ENCODE measurements at regions not wholly inside any gene's neighbourhood (a gene's known extent, or its start where the extent isn't known, plus 50 kb on each side); places are given as distances from the start of the nearest gene placed in this dataset.
"Not testable (repeated sequence)": the region's sequence is repeated elsewhere in the genome, so short reads cannot be mapped to it uniquely, and the experiment has no call there.

DNA sequence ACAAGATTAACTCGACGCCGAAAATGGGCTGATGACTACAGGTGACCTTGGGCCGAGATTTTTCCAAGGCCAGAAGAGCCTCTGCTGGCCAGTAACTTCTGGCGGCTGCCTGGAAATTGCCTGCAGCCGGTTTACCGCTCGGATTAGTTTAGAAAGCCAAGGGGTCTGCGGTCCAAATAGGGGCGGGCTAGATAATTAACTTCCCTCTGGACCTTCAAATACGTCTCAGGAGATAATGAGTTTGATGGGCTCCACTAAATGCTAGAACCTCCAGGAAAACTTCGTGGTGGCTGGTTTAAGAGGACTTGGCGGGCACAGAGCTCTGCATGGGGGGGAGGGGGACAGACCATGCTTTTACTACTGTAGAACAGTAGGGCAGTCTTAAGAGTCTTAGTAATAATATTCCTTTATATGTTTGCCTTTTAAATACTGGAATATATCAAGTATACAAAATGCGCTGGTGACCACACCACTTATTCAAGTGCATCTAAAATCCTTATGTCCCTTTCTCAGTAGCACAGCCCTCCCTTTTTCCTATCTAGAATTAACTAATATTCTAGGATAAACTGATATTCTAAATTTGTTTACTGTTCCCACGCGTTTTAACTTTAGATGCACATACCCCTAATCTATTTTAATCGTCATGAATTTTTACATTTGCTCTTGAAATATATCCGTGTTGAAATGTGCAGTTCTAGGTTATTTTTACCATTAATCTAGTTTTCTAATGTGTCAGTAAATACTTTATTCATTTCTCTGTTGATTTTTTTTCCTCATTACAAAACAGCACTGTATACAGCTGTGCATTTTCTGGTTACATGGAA lies 107.5 kb upstream of the PRSS16 start:
- peak overlapping the region; percentile 62 for H3K4me2 ChIP-seq (ENCODE audit: low read length)
- no peaks in the 10 kb centered on the region for H3K9me3 ChIP-seq (ENCODE audit: low read length)
- H3K9ac ChIP-seq (ENCODE audit: low read length) = peak overlapping the region; percentile 94
- peak overlapping the region; percentile 76 for H3K4me3 ChIP-seq (ENCODE audit: low read depth, low read length, poor library complexity, severe bottlenecking)
- no peaks in the 10 kb centered on the region for H3K27me3 ChIP-seq (ENCODE audit: insufficient read depth, low read length)
- peak overlapping the region; percentile 99 for H3K27ac ChIP-seq (ENCODE audit: low read depth, low read length, poor library complexity, severe bottlenecking)
- no peak overlapping the region for H2AFZ ChIP-seq (ENCODE audit: low read length)
- H3K9me2 ChIP-seq (ENCODE audit: low read depth, low read length) = no peaks in the 10 kb centered on the region
- H3K79me2 ChIP-seq (ENCODE audit: insufficient read depth, low read length) = no peaks in the 10 kb centered on the region
- peaks cover 15% of the 10 kb centered on the region for H3F3A ChIP-seq (ENCODE audit: insufficient read depth, low read length)
- no peak for TF ChIP-seq EZH2 (IDR thresholded peaks at IDR 0.05; ENCODE audit: borderline replicate concordance, low read length)
- TF ChIP-seq, protein P1, sequence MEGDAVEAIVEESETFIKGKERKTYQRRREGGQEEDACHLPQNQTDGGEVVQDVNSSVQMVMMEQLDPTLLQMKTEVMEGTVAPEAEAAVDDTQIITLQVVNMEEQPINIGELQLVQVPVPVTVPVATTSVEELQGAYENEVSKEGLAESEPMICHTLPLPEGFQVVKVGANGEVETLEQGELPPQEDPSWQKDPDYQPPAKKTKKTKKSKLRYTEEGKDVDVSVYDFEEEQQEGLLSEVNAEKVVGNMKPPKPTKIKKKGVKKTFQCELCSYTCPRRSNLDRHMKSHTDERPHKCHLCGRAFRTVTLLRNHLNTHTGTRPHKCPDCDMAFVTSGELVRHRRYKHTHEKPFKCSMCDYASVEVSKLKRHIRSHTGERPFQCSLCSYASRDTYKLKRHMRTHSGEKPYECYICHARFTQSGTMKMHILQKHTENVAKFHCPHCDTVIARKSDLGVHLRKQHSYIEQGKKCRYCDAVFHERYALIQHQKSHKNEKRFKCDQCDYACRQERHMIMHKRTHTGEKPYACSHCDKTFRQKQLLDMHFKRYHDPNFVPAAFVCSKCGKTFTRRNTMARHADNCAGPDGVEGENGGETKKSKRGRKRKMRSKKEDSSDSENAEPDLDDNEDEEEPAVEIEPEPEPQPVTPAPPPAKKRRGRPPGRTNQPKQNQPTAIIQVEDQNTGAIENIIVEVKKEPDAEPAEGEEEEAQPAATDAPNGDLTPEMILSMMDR (IDR thresholded peaks at IDR 0.05; ENCODE audit: low read length) = no peak
- H3K4me1 ChIP-seq (ENCODE audit: insufficient read depth, low read length, severe bottlenecking) = peaks cover 64% of the 10 kb centered on the region
- peaks cover 4% of the 10 kb centered on the region for H3K36me3 ChIP-seq (ENCODE audit: insufficient read depth, low read length)
- no peaks in the 10 kb centered on the region for H4K20me1 ChIP-seq (ENCODE audit: insufficient read depth, low read length)

DNA sequence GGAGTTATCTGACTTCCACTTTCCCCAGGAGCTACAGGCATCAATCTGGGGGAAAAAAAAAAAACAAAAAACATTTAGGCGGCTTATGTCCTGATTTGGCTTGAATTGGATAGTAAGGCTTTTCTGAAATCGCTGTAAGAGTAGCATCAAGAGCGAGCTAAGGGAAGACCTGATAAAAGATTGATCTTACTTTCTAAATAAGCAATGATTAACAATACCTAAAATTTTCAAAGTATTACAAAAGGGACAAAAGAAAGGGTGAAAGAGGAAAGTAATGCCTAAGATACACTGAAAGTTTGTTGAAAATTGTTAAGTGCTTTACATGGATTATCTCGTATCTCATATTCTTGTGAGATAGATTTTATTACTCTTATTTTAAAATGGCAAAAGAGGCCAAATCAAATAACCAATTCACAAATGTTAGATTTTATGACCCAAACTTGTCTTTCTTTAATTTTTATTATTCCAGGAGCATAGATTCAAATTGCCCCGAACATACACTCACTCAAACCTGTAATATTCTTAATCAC lies 106.4 kb upstream of the PRSS16 start:
- H3K9me2 ChIP-seq (ENCODE audit: low read depth, low read length) = no peaks in the 10 kb centered on the region
- H3K9ac ChIP-seq (ENCODE audit: low read length) = peak overlapping the region; percentile 55
- no peaks in the 10 kb centered on the region for H3K27me3 ChIP-seq (ENCODE audit: insufficient read depth, low read length)
- H3F3A ChIP-seq (ENCODE audit: insufficient read depth, low read length) = peaks cover 23% of the 10 kb centered on the region
- H3K4me2 ChIP-seq (ENCODE audit: low read length) = peak overlapping the region; percentile 62
- peaks cover 4% of the 10 kb centered on the region for H3K36me3 ChIP-seq (ENCODE audit: insufficient read depth, low read length)
- no peaks in the 10 kb centered on the region for H3K9me3 ChIP-seq (ENCODE audit: low read length)
- no peaks in the 10 kb centered on the region for H3K79me2 ChIP-seq (ENCODE audit: insufficient read depth, low read length)
- TF ChIP-seq, protein P1 (IDR thresholded peaks at IDR 0.05; ENCODE audit: low read length) = no peak
- no peak for TF ChIP-seq EZH2 (IDR thresholded peaks at IDR 0.05; ENCODE audit: borderline replicate concordance, low read length)
- no peak overlapping the region for H2AFZ ChIP-seq (ENCODE audit: low read length)
- peaks cover 73% of the 10 kb centered on the region for H3K4me1 ChIP-seq (ENCODE audit: insufficient read depth, low read length, severe bottlenecking)
- peak overlapping the region; percentile 99 for H3K27ac ChIP-seq (ENCODE audit: low read depth, low read length, poor library complexity, severe bottlenecking)
- peak overlapping the region; percentile 76 for H3K4me3 ChIP-seq (ENCODE audit: low read depth, low read length, poor library complexity, severe bottlenecking)
- no peaks in the 10 kb centered on the region for H4K20me1 ChIP-seq (ENCODE audit: insufficient read depth, low read length)

DNA sequence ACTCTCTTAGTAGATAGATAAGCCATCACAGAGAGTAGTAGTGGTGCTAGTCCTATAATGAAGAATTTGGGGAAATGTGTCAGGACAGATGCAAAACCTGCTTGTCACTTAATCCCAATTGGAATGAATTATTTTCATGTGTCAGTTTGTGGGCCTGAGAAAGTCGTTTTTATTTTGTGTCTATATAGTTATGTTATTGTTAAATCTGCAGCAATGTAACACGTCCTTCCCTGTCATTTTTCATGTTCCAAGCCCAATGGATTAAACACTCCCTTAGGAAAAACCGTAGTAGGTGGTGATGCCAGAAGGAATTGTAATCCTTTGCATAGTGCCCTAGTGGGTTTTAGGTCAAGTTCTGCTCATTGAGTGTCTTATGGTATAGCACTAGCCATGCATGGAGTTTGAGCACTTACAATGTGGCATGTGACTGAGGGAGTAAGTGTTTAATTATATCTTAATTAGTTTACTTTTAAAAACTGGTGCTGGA lies 105.9 kb upstream of the PRSS16 start:
- Histone ChIP-seq H2AFZ (ENCODE audit: low read length) (no peak overlapping the region), H3F3A (ENCODE audit: insufficient read depth, low read length) (peaks cover 23% of the 10 kb centered on the region), H3K9me2 (ENCODE audit: low read depth, low read length) (no peaks in the 10 kb centered on the region), H3K9ac (ENCODE audit: low read length) (peak overlapping the region; percentile 55), H3K79me2 (ENCODE audit: insufficient read depth, low read length) (no peaks in the 10 kb centered on the region), H3K4me2 (ENCODE audit: low read length) (peak overlapping the region; percentile 62), H3K4me3 (ENCODE audit: low read depth, low read length, poor library complexity, severe bottlenecking) (peak overlapping the region; percentile 76), H3K27me3 (ENCODE audit: insufficient read depth, low read length) (no peaks in the 10 kb centered on the region), H3K27ac (ENCODE audit: low read depth, low read length, poor library complexity, severe bottlenecking) (peak overlapping the region; percentile 99), H4K20me1 (ENCODE audit: insufficient read depth, low read length) (no peaks in the 10 kb centered on the region), H3K9me3 (ENCODE audit: low read length) (no peaks in the 10 kb centered on the region), H3K36me3 (ENCODE audit: insufficient read depth, low read length) (peaks cover 4% of the 10 kb centered on the region; the same call in 1 of the 2 replicates), H3K4me1 (ENCODE audit: insufficient read depth, low read length, severe bottlenecking) (peaks cover 73% of the 10 kb centered on the region)
- TF ChIP-seq, protein P1 (IDR thresholded peaks at IDR 0.05; ENCODE audit: low read length) = no peak
- no peak for TF ChIP-seq EZH2 (IDR thresholded peaks at IDR 0.05; ENCODE audit: borderline replicate concordance, low read length)

DNA sequence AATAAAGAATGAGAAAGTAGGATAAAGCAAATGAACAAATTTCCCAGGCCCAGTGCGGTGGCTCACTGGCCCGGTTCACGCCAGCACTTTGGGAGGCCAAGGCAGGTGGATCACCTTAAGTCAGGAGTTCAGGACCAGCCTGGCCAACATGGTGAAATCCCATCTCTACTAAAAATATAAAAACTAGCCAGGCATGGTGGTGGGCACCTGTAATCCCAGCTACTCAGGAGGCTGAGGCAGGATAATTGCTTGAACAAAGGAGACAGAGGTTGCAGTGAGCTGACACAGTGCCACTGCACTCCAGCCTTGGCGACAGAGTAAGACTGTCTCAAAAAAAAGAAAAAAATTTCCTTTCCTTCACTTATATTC lies 104.5 kb upstream of the PRSS16 start:
- H4K20me1 ChIP-seq (ENCODE audit: insufficient read depth, low read length); H2AFZ ChIP-seq (ENCODE audit: low read length); H3K9me2 ChIP-seq (ENCODE audit: low read depth, low read length); H3K27me3 ChIP-seq (ENCODE audit: insufficient read depth, low read length); H3K9me3 ChIP-seq (ENCODE audit: low read length); H3K4me2 ChIP-seq (ENCODE audit: low read length); H3K36me3 ChIP-seq (ENCODE audit: insufficient read depth, low read length); H3K79me2 ChIP-seq (ENCODE audit: insufficient read depth, low read length): not testable (repeated sequence)
- Histone ChIP-seq H3K4me1 (ENCODE audit: insufficient read depth, low read length, severe bottlenecking) (peaks cover 70% of the 10 kb centered on the region), H3K27ac (ENCODE audit: low read depth, low read length, poor library complexity, severe bottlenecking) (peak overlapping the region; percentile 99), H3K4me3 (ENCODE audit: low read depth, low read length, poor library complexity, severe bottlenecking) (peak overlapping the region; percentile 0), H3F3A (ENCODE audit: insufficient read depth, low read length) (peaks cover 29% of the 10 kb centered on the region), H3K9ac (ENCODE audit: low read length) (peak overlapping the region; percentile 53; the same call in 1 of the 2 replicates)

All from OCI-LY1 (cell line).